GM18499 (cell line): ENCODE measurements at regions not wholly inside any gene's neighbourhood (a gene's known extent, or its start where the extent isn't known, plus 50 kb on each side); places are given as distances from the start of the nearest gene placed in this dataset.
"Not testable (repeated sequence)": the region's sequence is repeated elsewhere in the genome, so short reads cannot be mapped to it uniquely, and the experiment has no call there.

Source experiments
- ATAC-seq: cut with Tn5 transposase; IDR thresholded peaks from one replicate; pipeline ENCODE4 v1.9.1; 2021; ENCODE audit warnings: moderate number of reproducible peaks; ENCODE audit not compliant: insufficient read depth, unreplicated experiment

DNA sequence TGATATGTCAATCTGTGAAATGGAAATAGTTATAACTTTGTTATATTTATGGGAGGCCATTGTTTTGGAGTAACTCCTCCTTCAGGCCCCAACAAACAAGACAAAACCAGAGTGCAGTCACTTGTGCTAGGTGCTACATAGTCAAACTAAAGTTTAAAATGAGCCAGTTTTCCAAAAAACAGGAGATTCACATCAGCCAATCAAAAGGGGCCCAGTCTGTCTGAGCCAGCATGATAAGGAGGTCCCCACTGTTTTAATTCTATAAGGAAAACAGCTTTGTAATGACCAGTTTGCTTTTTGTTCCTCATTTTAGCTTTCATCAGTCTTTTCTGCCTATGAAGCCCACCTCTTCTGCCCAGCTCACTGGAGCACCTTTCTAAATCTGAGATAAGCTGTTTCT lies 94.7 kb upstream of the SLC7A14 start:
- ATAC-seq = no peak

- no peak for ATAC-seq
Measured at GRCh38 chr3:170679190-170679589, 93.3 kb upstream of the SLC7A14 start.

DNA sequence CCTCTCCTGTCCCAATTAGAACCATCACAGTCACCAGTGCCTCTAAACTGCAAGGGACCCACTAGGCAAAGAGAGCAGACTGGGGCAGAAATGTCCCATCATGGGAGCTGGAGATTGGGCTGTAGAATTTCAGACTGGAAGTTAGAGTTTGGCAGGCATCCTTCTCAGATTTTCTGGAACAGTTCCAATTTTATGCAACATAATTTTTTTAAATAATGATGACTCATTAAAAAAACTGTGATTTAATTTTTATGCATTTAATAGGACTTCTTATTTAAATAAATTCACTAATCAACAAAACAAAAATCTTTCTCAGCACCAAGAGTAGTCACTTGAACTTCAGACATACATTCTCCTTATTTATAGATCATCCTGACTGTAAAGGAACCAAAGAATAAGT lies 84.6 kb upstream of the SLC7A14 start:
- no peak for ATAC-seq

DNA sequence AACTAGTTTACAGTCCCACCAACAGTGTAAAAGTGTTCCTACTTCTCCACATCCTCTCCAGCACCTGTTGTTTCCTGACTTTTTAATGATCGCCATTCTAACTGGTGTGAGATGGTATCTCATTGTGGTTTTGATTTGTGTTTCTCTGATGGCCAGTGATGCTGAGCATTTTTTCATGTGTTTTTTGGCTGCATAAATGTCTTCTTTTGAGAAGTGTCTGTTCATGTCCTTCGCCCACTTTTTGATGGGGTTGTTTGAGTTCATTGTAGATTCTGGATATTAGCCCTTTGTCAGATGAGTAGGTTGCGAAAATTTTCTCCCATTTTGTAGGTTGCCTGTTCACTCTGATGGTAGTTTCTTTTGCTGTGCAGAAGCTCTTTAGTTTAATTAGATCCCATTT lies 77.1 kb upstream of the SLC7A14 start:
- not testable (repeated sequence) for ATAC-seq

GRCh38 chr3:170660139-170660538 lies 74.3 kb upstream of the SLC7A14 start:
- ATAC-seq = no peak

- ATAC-seq = no peak
Measured at GRCh38 chr3:170657312-170657711, 71.4 kb upstream of the SLC7A14 start.

DNA sequence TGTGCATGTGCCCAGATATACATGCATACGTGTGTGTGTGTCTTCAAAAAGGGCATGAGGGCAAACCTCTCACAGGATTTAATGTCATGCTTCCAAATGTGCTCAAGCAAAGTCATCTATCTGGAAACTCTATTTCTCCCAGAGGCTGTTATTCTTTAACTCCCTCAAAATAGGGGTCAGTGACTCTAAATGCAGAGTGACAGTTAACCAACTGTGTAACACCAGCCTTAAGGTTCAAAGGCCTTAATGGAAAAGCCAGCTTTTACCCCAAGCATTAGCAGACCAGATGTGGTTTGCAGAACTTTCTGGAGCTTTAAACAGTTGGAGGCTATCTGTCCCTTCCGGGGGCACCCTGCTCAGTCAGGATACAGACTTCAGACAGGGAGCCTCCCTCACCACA lies 70.4 kb upstream of the SLC7A14 start:
- no peak for ATAC-seq

DNA sequence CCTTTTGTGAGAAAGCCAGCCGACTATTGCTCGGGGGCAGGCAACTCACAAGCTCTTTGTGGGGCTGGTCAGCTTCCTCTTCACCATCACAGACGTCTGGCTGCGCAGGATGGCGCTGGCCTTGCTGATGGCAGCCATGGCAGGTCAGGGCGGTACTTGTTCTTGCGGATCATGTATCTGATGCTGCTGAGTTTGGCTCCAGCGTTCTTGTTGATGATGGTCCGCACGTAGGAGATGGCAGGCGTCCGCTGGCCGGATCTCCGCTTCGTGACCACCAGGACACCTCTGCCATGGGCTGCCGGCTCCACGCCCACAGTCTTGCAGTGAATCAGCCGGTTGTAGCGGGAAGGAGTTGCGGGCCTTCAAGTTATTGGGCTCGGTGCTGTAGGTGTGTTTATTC lies 67.9 kb upstream of the SLC7A14 start:
- no peak for ATAC-seq

GRCh38 chr3:170651260-170651845 lies 65.5 kb upstream of the SLC7A14 start:
- no peak for ATAC-seq

- ATAC-seq = not testable (repeated sequence)
Measured at GRCh38 chr3:170650557-170650956, 64.7 kb upstream of the SLC7A14 start.

GRCh38 chr3:170644711-170645110 lies 58.8 kb upstream of the SLC7A14 start:
- ATAC-seq = no peak

DNA sequence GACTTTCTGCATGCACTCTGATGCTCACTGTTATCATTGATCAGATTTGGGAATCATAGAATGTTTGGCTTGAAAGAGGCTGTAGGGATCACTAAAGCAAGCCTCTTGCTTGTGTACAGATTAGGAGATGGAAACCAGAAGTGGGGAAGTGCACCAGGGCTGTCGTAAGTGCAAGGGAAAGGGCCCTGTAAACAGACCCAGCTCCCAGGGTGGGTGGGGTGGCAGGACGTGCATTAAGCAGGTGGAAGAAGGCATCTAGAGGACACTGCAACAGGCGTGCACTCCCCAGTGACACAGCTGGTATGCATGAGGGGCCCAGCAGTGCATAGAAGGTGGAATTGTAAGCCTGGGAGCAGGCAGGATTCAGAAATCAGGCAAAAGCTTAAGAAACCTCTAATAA lies 58.0 kb upstream of the SLC7A14 start:
- ATAC-seq = no peak

- no peak for ATAC-seq
Measured at GRCh38 chr3:170642882-170643601, 57.2 kb upstream of the SLC7A14 start.

DNA sequence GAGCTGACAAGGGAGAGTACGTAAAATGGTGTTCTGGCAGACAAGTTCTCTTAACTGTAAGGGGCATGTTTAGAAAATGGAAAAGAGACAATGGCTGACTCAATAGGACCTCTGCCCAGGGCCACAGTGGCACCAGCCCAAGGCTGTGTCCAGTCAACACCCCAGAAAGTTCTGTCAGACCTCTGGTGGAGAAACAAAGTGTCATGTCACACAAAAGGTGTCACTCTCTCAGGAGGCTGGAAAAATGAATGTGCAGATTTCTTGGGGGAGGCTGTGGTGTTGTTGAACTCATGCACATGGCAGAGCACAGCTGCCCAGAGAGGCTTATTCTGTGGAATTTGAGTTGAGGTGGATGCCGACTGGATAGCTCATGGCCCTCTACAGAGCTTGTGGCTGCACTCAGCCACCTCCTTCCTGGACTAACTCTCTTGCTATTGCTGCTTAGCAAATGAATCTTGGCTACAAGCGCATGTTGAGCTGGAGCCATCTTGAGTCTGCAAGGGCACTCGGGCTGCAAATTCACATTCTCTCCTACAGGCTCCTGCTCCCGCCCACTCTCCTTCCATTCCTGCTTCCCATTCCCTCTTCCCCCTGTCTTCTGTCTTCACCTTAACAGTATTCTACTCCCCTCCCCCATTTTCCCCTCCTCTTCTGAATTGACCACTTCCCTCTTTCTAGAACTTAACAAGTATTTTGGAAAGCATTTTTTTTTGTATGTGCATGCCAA lies 55.8 kb upstream of the SLC7A14 start:
- ATAC-seq = no peak

GRCh38 chr3:170640737-170641171 lies 54.9 kb upstream of the SLC7A14 start:
- ATAC-seq = no peak

- no peak for ATAC-seq
Measured at GRCh38 chr3:170638988-170639387, 53.1 kb upstream of the SLC7A14 start.

GRCh38 chr3:170637306-170637705 lies 51.4 kb upstream of the SLC7A14 start:
- ATAC-seq = no peak

GRCh38 chr3:170636400-170636973 lies 50.6 kb upstream of the SLC7A14 start:
- no peak for ATAC-seq
